Activated CD4-positive, alpha-beta T cell treated with anti-CD3 and anti-CD28 coated beads, Interleukin-2, amount 10 ng/mL, durations not matched to agents 7 days and 5 days (primary cell): ENCODE measurements at regions not wholly inside any gene's neighbourhood (a gene's known extent, or its start where the extent isn't known, plus 50 kb on each side); places are given as distances from the start of the nearest gene placed in this dataset.

Experiments used
- CTCF ChIA-PET: fragments of 350-600 bp; sonication (Branson Sonifier 250); formaldehyde crosslinking; loops from one replicate; lab custom pipeline; 2021; ENCODE audit warnings: antibody characterized with exemption; lab: Charles Lee
- POLR2A ChIA-PET: fragments of 350-600 bp; sonication (Branson Sonifier 250); formaldehyde crosslinking; loops from one replicate; lab custom pipeline; 2021; ENCODE audit warnings: antibody characterized with exemption; lab: Charles Lee
- DNase-seq: peaks from one replicate; pipeline ENCODE4 v3.0.0-alpha.2; 2020
- H3K27ac Mint-ChIP-seq: one replicate; pipeline ENCODE4 v1.8.0; 2021; ENCODE audit warnings: mild to moderate bottlenecking, moderate library complexity, mixed read lengths
- H3K27me3 Mint-ChIP-seq: one replicate; pipeline ENCODE4 v1.8.0; 2021; ENCODE audit warnings: mixed read lengths
- H3K36me3 Mint-ChIP-seq: one replicate; pipeline ENCODE4 v1.8.0; 2021; ENCODE audit warnings: low read depth, mixed read lengths
- H3K4me1 Mint-ChIP-seq: one replicate; pipeline ENCODE4 v1.8.0; 2021; ENCODE audit warnings: mixed read lengths
- H3K4me3 Mint-ChIP-seq: one replicate; pipeline ENCODE4 v1.8.0; 2021; ENCODE audit warnings: mild to moderate bottlenecking, moderate library complexity, mixed read lengths
- H3K9me3 Mint-ChIP-seq: one replicate; pipeline ENCODE4 v1.8.0; 2021; ENCODE audit warnings: mixed read lengths

DNA sequence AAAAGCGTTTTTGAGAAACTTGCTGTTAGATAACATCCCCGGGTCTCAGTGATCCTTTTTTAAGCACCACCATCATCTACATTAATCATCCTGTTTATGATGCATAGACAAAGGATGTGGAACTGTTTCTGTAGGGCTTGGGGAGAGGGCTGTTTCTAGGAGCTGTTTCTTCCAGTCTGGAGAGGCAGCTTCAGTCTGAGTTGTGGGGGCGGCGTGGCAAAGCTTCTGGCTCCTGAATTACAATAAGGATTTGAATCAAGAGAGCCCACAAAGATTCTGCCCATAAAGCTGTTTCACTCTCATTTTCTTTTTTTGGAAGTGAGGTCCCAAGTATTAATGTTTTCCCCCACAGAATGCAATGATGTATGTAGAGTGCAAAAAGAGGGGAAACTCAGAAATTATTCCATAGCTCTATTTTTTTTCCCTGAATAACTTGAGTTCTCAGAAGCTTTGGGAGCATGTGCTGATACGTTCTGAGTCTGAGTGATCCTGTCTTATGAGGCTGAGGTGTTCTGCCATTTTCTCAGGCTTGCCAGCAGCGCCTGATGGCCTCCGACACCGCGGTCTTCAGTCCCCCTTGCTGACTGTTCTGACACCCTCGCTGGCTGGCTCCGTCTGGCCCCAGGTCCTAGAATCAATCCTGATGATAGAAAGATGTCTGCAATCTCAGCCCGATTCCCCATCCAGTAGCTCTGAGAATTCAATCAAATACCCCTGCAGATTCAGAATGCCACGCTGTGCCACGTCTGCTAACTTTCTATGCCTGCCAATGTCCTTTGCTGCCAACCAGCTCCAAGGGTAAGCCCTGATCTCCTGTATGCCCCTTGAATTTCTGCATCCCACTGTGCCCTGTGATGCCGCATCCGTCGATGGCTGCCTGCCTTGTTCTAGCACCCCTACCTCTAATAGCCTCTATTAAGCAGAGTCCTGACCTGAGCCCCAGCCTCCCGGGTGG, 92.4 kb upstream of the AKT3 start:
- Mint-ChIP-seq H3K27ac (no peak overlapping the region), H3K36me3 (no peaks in the 10 kb centered on the region), H3K9me3 (peaks cover 2% of the 10 kb centered on the region), H3K4me1 (peaks cover 5% of the 10 kb centered on the region), H3K27me3 (no peaks in the 10 kb centered on the region), H3K4me3 (no peak overlapping the region)
- DNase-seq, result no peak
- ChIA-PET CTCF (interaction anchor here (0.7 kb wide), 1 partner anchor 10 kb away, joined by 3 read pairs; no protein-coding TSS in a partner anchor), POLR2A (no interaction called here)

DNA sequence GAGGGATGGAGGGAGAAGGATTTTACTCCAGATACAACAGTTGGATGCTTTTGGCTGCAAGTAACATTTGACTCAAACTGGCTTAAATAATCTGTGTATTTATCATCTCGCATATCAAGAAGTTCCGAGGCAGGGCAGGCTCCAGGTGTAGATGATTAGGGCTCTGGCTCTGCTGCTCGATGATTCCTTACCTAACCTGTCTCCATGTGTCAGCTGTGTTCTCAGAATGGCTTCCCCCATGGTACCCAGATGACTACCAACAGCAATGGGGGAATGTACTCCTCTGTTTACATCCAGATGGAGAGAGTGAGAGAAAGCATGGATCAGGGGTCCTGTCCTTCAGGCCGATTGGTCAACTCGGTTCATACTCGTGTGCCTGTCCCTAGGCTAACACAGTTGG, 90.4 kb upstream of the AKT3 start:
- peaks cover 3% of the 10 kb centered on the region for H3K9me3 Mint-ChIP-seq
- peaks cover 5% of the 10 kb centered on the region for H3K4me1 Mint-ChIP-seq
- no peaks in the 10 kb centered on the region for H3K36me3 Mint-ChIP-seq
- no peaks in the 10 kb centered on the region for H3K27me3 Mint-ChIP-seq
- POLR2A ChIA-PET, result no interaction called here
- no peak overlapping the region for H3K27ac Mint-ChIP-seq
- CTCF ChIA-PET, result no interaction called here
- no peak overlapping the region for H3K4me3 Mint-ChIP-seq
- no peak for DNase-seq

- peaks cover 2% of the 10 kb centered on the region for H3K27me3 Mint-ChIP-seq
- CTCF ChIA-PET, result no interaction called here
- peaks cover 11% of the 10 kb centered on the region for H3K9me3 Mint-ChIP-seq
- no peak overlapping the region for H3K4me3 Mint-ChIP-seq
- no peaks in the 10 kb centered on the region for H3K36me3 Mint-ChIP-seq
- H3K4me1 Mint-ChIP-seq, result peaks cover 5% of the 10 kb centered on the region
- POLR2A ChIA-PET, result interaction anchor here (0.5 kb wide), 1 partner anchor 361 kb away, joined by 3 read pairs; no protein-coding TSS in a partner anchor
- H3K27ac Mint-ChIP-seq, result no peak overlapping the region
- DNase-seq, result no peak
Measured at GRCh38 chr1:243939167-243939848, 89.3 kb upstream of the AKT3 start.

- Mint-ChIP-seq H3K4me1 (peaks cover 5% of the 10 kb centered on the region), H3K36me3 (no peaks in the 10 kb centered on the region), H3K4me3 (no peak overlapping the region), H3K27ac (no peak overlapping the region), H3K27me3 (peaks cover 2% of the 10 kb centered on the region), H3K9me3 (peaks cover 11% of the 10 kb centered on the region)
- POLR2A ChIA-PET, result no interaction called here
- CTCF ChIA-PET, result no interaction called here
- no peak for DNase-seq
Measured at GRCh38 chr1:243938208-243938607, 88.2 kb upstream of the AKT3 start.

- Mint-ChIP-seq H3K27me3 (peaks cover 6% of the 10 kb centered on the region), H3K4me1 (peaks cover 2% of the 10 kb centered on the region), H3K4me3 (no peak overlapping the region), H3K36me3 (no peaks in the 10 kb centered on the region), H3K9me3 (peaks cover 9% of the 10 kb centered on the region), H3K27ac (no peak overlapping the region)
- DNase-seq, result no peak
- ChIA-PET CTCF (no interaction called here), POLR2A (no interaction called here)
Measured at GRCh38 chr1:243933495-243933894, 83.5 kb upstream of the AKT3 start.

DNA sequence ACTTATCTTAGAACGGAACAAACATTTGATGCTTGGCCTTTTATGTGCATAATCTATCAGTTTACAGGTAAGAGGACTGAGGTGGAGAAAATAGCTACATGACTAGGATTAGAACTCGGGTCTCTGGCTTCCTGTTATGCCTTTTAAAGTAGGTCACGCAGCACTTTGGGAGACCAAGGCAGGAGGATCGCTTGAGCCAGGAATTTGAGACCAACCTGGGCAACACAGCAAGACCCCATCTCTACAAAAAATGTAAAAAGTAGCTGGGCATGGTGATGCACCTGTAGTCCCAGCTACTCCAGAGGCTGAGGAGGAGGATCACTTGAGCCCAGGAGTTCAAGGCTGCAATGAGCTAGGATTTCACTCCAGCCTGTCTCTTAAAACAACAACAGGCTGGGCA, 81.9 kb upstream of the AKT3 start:
- DNase-seq, result no peak
- POLR2A ChIA-PET, result no interaction called here
- CTCF ChIA-PET, result interaction anchor here (0.8 to 1.3 kb wide), 3 partner anchors 11 to 367 kb away, joined by 3 to 4 read pairs (median 3); no protein-coding TSS in a partner anchor
- Mint-ChIP-seq H3K27me3 (peaks cover 6% of the 10 kb centered on the region), H3K36me3 (no peaks in the 10 kb centered on the region), H3K4me1 (no peaks in the 10 kb centered on the region), H3K9me3 (peaks cover 9% of the 10 kb centered on the region), H3K4me3 (no peak overlapping the region), H3K27ac (no peak overlapping the region)

DNA sequence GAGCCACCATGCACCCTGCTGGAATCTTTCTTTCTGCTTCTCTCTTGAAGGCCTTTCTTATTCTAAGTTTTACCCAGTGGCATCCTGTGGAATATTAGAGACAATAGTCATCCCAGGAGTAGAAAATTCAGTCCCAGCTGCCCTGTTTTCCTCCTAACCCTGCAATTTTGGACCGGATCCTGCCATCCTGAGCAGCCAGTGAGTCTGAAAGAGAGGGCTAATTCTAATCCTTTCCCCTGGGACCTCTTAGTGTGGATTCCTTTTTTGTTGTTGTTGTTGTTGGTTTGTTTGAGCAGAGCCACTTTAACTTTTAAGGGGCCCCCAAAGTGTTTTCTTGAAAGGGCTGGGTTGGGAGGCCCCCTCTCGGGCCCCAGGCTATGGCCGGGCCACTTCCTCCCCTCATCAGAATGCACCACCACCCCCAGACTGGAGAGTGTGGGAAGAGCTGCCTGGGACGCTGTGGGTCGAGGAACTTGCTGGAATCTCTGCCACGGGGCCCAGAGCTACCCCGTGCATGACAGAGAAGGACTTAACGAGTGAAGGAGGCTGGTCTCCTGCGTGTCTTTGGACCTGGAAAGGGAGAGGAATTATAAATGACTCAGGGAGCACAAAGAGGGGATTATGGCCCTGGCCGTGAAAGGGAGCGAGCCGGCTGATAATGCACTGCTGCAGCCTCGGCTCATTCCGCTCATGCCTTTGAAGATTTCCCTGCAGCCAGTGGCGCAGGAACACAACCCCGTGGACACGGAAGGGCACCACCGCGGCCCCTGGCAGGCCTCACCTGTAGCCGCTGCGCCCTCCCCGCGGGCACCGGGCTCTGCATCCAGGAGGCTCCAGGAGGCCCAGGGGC, 81.0 kb upstream of the AKT3 start:
- CTCF ChIA-PET, result interaction anchor here (1.0 kb wide), 1 partner anchor 11 kb away, joined by 3 read pairs; no protein-coding TSS in a partner anchor
- Mint-ChIP-seq H3K4me1 (no peaks in the 10 kb centered on the region), H3K27ac (no peak overlapping the region), H3K36me3 (no peaks in the 10 kb centered on the region), H3K9me3 (peaks cover 9% of the 10 kb centered on the region), H3K27me3 (peaks cover 6% of the 10 kb centered on the region), H3K4me3 (no peak overlapping the region)
- POLR2A ChIA-PET, result no interaction called here
- DNase-seq, result no peak

- Mint-ChIP-seq H3K27ac (no peak overlapping the region), H3K9me3 (no peaks in the 10 kb centered on the region), H3K36me3 (no peaks in the 10 kb centered on the region), H3K4me3 (no peak overlapping the region), H3K4me1 (no peaks in the 10 kb centered on the region), H3K27me3 (peaks cover 4% of the 10 kb centered on the region)
- CTCF ChIA-PET, result interaction anchor here (0.8 kb wide), 1 partner anchor 366 kb away, joined by 3 read pairs; no protein-coding TSS in a partner anchor
- POLR2A ChIA-PET, result no interaction called here
- no peak for DNase-seq
Measured at GRCh38 chr1:243927381-243927780, 77.3 kb upstream of the AKT3 start.

DNA sequence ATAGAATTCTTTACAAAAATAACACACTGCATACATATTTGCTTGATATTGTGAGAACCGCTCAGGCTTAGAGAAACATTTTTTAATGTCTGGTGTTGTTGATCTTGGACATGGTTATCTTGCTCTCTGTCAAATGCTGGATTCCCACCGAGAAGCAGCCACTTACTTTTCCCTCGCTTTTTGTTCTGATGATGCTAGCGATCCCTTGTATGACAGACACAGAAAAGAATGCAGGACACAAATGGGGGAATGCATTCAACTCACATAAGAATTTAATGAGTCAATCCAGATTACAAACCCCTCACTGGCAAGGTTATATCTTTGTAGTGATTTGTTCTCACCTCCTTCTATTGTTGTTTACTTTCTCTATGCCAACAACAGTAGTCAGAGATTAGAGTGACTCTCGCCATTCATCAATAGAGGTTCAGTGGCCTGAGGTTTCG, 76.8 kb upstream of the AKT3 start:
- ChIA-PET POLR2A (no interaction called here), CTCF (interaction anchor here (0.8 kb wide), 1 partner anchor 367 kb away, joined by 3 read pairs; no protein-coding TSS in a partner anchor)
- DNase-seq, result no peak
- H3K4me3 Mint-ChIP-seq, result no peak overlapping the region
- H3K27ac Mint-ChIP-seq, result no peak overlapping the region
- peaks cover 4% of the 10 kb centered on the region for H3K27me3 Mint-ChIP-seq
- no peaks in the 10 kb centered on the region for H3K36me3 Mint-ChIP-seq
- H3K9me3 Mint-ChIP-seq, result no peaks in the 10 kb centered on the region
- no peaks in the 10 kb centered on the region for H3K4me1 Mint-ChIP-seq

GRCh38 chr1:243926299-243926698, 76.3 kb upstream of the AKT3 start:
- CTCF ChIA-PET, result no interaction called here
- Mint-ChIP-seq H3K36me3 (no peaks in the 10 kb centered on the region), H3K27ac (no peak overlapping the region), H3K4me1 (no peaks in the 10 kb centered on the region), H3K9me3 (no peaks in the 10 kb centered on the region), H3K27me3 (peaks cover 7% of the 10 kb centered on the region), H3K4me3 (no peak overlapping the region)
- POLR2A ChIA-PET, result no interaction called here
- DNase-seq, result no peak

- DNase-seq, result no peak
- Mint-ChIP-seq H3K36me3 (no peaks in the 10 kb centered on the region), H3K9me3 (no peaks in the 10 kb centered on the region), H3K4me1 (no peaks in the 10 kb centered on the region), H3K27ac (no peak overlapping the region), H3K4me3 (no peak overlapping the region), H3K27me3 (peaks cover 18% of the 10 kb centered on the region)
- POLR2A ChIA-PET, result no interaction called here
- CTCF ChIA-PET, result interaction anchor here (0.8 kb wide), 1 partner anchor 10 kb away, joined by 3 read pairs; no protein-coding TSS in a partner anchor
Measured at GRCh38 chr1:243924588-243925349, 74.7 kb upstream of the AKT3 start.

- no peak overlapping the region for H3K27ac Mint-ChIP-seq
- no peak overlapping the region for H3K4me3 Mint-ChIP-seq
- CTCF ChIA-PET, result interaction anchor here (0.8 kb wide), 1 partner anchor 11 kb away, joined by 3 read pairs; no protein-coding TSS in a partner anchor
- H3K27me3 Mint-ChIP-seq, result peaks cover 21% of the 10 kb centered on the region
- H3K36me3 Mint-ChIP-seq, result no peaks in the 10 kb centered on the region
- no peak for DNase-seq
- no peaks in the 10 kb centered on the region for H3K4me1 Mint-ChIP-seq
- POLR2A ChIA-PET, result no interaction called here
- H3K9me3 Mint-ChIP-seq, result no peaks in the 10 kb centered on the region
Measured at GRCh38 chr1:243924188-243924587, 74.1 kb upstream of the AKT3 start.
